SH-SY5Y (cell line): ENCODE measurements at regions not wholly inside any gene's neighbourhood (a gene's known extent, or its start where the extent isn't known, plus 50 kb on each side); places are given as distances from the start of the nearest gene placed in this dataset.

ENCODE experiments used
- GATA2 ChIP-seq: IDR thresholded peaks from 2 replicates; pipeline ENCODE4 v1.6.1; 2011; ENCODE audit warnings: mild to moderate bottlenecking, low read depth, low read length
- GATA3 ChIP-seq: IDR thresholded peaks from 2 replicates; pipeline ENCODE4 v1.6.1; 2011; ENCODE audit warnings: low read depth, mild to moderate bottlenecking, low read length, moderate library complexity

DNA sequence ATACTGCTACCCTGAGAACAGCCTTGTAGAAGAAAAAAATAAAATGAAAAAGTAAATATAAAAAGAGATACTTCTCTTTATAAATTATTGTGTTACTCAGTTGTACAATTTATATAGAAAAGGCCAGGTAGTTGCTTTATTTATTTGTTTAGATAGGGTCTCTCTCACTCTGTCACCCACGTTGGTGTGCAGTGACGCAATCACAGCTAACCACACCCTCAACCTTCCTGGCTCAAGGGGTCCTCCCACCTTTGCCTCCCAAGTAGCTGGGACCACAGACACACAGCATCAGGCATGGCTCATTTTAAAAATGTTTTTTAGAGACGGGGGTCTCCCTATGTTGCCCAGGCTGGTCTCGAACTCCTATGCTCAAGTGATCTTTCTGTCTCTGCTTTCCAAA is 175.4 kb upstream of the PZP start:
- TF ChIP-seq GATA2 = no peak
- no peak for TF ChIP-seq GATA3

DNA sequence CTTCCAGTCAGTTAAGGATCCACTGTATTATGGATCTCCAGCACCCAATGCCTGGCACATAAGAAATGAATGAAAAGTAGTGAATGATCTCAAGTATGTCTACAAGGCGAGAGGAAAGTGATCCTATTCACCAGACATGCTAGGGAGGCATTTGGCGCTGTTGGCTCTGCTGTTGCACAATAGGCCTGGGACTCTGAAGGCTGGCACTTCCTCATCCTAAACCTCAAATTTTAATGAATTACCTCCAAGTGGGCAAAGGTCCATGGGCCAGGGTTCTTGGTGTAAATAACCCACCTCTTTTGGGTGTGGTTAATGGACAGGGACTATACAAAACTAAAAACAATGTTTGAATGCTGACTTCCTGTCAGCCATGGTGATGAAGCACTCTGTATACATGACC is 173.4 kb upstream of the PZP start:
- TF ChIP-seq GATA3 (no peak), GATA2 (no peak)

DNA sequence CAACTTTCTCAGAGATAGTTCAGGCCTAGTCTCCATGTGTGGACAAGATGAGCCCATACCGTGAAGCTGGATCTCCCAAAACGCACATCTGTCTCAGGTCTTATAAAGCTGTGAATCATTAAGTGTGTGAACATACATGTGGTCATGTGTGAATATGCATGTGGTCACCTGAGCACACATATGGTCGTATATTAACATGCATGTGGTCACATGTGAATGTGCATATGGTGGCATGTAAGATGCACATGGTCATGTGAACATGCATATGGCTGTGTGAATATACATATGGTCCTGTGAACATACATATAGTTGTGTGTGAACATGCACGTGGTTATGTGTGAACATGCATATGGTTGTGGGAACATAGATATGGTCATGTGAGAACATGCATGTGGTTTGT is 172.5 kb upstream of the PZP start:
- no peak for TF ChIP-seq GATA3
- TF ChIP-seq GATA2 = no peak

DNA sequence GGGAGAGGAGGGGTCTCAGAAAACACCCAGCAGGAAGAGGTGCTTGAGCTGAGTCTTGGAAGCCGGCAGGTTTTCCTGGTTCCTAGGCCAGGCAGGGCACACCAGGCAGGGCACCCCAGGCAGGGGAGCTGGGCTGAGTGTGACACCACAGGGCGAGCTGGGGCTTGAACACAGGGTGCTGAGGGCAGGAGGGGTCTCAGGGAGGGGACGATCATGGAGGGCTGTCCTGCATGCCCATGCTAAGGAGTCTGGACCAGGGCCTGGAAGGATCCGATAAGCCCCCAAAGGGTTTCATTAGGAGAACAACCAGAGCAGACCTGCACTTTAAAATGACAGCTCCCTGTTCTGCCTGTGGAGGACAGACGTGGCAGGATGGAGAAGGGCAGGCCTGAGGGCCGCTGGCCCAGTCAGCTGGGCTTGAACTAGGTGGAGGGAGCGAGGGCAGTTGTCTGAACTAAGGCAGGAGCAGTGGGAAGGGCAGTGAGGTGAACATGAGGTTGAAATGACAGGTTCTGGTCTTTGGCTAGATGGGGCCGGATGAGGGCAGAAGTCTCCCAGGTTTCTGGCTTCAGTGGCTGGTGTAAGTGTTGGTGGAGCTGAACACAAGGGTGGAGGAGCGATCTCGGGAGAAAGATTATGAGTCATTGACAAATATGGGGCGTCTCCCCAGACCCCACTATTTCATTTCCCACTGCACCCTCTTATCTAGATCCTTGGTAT is 171.0 kb upstream of the PZP start:
- TF ChIP-seq GATA3 = no peak
- TF ChIP-seq GATA2 = no peak

DNA sequence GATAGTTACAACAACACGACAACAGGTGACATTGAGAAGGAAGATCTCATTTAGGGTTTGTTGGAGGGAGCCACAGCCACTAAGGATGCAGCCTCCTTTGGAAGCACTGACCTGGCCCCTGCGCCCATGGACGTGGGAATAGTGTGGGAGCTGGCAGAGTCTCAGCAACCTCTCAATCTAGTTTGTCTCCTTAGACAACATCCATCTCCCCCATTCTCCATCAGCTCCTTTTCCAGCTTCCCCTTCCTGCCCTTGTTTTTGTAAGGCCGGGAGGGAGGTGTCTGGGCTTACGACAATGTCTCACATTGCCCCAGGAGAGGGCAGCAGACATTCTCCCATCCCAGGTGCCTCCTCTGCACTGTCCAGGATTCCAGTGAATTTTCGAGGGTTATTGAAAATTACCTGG is 170.2 kb upstream of the PZP start:
- TF ChIP-seq GATA3 (no peak), GATA2 (no peak)

DNA sequence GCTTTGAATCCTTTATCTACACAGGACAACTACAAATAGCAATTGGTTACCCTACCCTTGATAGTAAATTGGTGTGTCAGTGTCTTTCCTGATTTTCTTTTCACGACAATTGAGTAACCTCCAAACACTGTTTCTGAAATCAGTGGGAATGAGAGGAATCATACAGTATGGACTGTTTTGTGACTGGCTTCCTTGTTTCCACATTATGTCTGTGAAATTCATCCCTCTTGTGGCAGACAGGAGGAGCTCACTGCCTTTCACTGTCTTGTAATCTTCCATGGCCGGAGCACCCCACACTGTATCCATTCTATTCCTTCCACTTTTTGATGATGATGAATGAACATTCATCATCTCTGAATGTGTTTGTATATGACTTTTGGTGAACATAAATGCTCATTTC is 164.0 kb upstream of the PZP start:
- TF ChIP-seq GATA2 (no peak), GATA3 (no peak)

DNA sequence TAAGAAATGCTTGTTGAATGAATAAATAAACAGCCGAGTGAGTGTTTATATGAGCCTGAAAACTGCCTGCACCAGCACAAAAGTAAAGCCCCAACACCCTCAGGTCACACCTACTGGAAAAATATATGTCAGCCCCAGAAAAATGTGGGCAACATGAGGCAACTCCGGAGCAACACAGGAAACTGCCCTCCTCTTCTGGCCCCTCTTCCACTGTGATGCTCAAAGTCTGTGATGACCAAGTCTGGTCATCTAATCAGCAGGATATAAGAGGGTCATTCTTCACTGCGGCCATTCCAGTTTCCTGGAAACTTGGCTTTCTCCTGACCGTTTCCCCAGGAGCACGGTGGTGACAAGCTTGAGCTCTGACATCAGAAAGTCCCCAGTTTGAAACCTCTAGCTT is 159.6 kb upstream of the PZP start:
- TF ChIP-seq GATA3 (no peak), GATA2 (no peak)

DNA sequence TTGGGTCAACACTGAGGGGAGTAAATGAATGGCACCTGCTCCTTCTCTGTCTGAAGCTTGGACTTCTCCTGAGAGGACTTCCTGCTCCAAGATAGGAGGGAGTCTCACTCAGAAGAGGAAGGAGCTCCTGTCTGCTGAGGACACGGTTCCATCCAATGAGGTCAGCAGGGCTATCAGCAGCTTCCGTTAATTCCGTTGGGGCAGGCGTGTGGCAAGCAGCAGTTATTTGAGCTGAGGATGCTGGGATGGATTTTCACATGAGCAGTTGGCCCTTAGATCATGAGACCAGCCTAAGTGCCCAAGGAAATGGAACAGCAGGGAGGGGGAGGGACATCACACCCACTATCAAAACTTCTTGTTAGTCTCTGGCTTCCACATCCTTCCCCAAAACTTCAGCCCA is 159.0 kb upstream of the PZP start:
- no peak for TF ChIP-seq GATA2
- TF ChIP-seq GATA3 = no peak

DNA sequence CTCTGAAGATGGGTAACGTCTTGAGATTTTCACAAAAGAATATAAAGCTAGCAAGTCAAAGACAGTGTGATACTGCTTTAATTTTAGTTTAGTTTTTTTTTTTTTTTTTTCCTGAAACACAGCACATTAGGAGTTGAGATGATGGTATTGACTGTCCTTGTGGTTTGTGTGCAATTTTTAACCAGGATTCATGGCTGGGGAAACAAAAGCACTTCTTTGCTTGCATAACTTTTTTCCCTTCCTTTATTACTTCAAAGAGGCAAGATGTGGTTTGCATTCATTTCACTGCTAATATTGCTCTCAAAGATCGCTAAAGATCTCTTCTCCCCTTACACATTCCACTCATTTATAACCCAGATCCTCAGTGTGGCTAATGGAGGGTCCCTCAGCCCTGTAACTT is 157.1 kb upstream of the PZP start:
- no peak for TF ChIP-seq GATA3
- TF ChIP-seq GATA2 = no peak

DNA sequence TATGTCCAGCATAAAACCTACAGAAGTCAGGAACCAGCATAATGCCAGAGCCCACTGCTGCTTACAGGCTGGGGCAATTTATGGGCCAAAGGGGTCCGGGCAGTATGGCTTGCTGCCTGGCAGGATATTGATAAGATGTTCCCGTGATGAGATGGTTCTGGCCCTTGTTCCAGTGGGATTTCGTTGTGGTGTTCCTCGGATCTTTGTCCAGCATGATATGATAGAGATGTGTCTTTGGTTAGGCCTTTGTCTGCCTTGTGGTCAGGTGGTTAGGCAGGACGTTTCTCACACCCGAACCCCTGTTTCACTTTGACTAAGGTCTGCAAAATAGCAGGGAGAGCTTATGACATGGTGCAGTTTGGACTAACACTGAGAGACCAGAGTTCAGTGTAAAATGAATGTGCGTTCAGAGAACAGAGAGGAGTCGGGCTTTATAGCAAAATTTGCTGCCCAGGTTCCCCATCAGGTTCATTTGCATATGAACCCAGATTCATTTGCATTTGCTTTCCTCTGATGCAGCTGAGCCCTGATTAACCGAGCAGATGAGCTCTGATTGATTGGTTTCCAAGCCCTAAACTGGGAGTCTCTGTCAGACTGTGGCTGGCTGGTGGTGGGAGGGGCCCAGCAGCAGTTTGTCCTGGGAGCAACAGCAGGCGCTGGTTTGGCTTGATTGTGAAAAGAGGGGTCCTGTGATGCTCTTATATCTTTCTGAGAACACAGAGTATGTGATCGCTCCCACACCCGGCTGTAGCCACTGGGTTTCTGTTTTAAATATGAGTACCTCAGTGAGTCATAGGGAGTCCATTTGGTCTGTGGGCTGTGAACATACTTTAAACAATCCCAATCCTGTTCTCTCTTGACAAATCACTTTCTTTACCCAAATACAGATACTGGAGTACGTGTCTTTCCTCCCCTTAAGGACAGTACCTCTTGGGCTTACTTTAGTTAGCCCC is 156.3 kb upstream of the PZP start:
- TF ChIP-seq GATA2 (no peak), GATA3 (no peak)

DNA sequence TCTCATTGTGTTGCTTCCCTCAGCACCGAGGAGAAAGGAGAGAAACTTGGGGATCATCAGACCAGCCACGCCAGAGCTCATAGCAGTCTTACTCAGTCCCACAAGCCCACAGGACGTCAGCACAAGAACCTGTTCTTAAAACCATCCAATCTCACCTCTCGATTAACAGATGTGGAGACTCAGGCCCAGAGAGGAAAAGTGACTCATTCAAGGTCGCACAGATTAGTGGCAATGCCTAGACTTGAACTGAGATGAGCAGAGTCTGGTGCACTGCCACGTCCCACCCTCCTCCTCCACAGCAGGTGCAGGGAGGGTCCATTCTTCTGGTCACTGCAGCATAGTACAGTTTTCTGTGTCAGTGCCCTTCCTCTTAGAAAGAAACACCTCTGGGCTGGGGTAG is 154.9 kb upstream of the PZP start:
- TF ChIP-seq GATA3 = no peak
- TF ChIP-seq GATA2 = no peak

DNA sequence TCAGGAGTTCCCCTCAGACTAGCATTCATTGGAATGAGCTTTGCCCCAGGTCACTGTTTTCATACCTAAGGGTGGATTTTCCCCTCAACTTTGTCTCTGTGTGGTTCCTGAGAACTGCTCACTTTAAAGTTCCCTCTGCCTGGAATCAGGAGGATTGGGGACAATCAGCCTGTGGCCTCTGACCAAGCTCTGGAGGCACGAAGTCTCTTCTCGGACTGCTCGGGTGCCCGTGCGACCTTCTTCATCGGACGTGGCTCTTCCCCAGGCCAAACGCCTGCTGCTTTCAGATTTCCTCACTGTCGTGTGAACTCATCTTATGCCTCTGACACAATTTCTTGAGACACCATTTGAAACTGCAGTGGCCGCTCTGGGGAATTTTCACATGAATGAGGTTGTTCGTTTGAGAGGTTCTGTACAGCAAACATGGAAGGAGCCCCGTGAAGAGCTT is 153.7 kb upstream of the PZP start:
- no peak for TF ChIP-seq GATA3
- no peak for TF ChIP-seq GATA2

DNA sequence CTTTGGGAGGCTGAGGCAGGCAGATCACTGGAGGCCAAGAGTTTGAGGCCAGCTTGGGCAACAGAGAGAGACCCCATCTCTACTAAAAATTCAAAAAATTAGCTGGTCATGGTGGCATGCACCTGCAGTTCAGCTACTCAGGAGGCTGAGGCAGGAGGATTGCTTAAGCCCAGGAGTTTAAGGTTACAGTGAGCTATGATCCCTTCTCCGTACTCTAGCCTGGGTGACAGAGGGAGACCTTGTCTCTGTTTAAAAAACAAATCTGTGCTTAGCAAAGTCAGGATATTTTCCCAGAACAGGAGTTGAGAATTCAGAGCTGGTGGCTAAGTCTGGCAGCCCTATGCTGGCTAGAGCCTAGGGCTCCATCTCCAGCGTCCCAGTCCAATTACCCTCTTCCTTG is 142.9 kb upstream of the PZP start:
- TF ChIP-seq GATA3 = no peak
- TF ChIP-seq GATA2 = no peak

DNA sequence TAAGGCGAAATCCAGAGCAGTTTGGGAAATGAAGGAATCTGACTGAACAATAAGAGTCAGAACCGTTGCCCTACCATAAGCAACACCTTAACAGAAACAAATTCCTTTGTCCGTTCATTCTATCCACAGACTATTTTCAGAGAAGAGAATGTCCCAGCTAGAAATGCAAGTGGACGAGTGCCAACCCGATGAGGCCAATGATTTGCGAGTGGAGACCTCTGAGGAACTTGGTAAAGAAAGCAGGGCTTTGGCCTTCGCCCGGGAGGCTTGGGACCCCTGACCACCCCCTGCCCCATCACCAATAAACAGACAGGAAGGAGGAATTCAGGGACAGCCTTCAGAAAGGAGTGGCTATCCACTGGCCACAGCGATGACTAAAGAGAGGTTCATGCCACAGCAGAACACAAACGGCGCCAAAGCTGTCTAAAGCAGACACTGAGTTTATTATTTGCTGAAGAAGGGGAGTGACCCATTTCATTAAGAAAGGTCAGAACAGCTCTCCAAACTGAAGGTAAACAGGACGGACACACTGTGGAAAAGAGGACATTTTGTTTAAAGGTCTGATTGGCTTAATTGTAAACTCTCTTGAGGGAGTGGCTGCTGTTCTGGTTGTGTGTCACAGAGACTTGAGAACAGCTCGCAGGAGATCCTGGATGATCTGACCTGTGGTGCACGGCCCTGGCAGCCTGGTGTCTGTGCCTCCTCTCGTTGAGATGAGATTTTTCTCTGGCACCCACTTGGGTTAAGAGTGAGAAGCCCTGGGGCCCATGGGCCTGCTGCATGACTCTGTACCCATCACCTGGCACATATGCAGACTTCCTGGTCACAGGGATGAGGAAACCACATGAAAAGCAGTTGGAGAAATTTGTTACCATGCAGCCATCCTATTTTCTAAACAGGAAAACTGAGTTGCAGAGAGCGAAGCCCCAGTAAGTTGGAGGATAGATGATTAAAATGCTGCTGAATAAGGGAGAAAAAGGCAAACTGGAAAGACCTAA is 142.0 kb upstream of the PZP start:
- TF ChIP-seq GATA2 = no peak
- no peak for TF ChIP-seq GATA3
